ENCODE measurements at regions not wholly inside any gene's neighbourhood (a gene's known extent, or its start where the extent isn't known, plus 50 kb on each side); places are given as distances from the start of the nearest gene placed in this dataset.

DNA sequence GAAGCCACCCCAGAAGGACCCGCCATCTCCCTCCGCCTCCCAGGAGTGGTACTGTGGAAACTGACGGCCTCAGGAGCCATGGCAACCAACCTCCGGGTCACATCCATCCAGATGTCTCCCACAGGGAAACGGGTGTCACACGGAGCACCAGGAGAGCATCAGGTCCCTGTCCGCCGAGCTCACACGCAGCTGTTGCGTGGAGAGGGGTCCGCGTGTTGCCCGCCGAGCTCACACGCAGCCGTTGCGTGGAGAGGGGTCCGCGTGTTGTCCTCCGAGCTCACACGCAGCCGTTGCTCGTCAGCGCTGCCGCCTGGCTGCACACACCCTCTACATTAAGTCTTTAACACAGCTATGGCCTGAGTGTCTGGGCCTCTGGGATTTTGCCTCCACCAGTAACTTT, 311.1 kb upstream of the SHH start:
- H3K4me3 ChIP-seq (replicated peaks in 1 of 2; ENCODE audit: low read depth in 2 of 2, low read length in 2 of 2): no peak overlapping the region
- no peak for DNase-seq (ENCODE audit: low read depth in 2 of 2)
- TF ChIP-seq, protein P1, sequence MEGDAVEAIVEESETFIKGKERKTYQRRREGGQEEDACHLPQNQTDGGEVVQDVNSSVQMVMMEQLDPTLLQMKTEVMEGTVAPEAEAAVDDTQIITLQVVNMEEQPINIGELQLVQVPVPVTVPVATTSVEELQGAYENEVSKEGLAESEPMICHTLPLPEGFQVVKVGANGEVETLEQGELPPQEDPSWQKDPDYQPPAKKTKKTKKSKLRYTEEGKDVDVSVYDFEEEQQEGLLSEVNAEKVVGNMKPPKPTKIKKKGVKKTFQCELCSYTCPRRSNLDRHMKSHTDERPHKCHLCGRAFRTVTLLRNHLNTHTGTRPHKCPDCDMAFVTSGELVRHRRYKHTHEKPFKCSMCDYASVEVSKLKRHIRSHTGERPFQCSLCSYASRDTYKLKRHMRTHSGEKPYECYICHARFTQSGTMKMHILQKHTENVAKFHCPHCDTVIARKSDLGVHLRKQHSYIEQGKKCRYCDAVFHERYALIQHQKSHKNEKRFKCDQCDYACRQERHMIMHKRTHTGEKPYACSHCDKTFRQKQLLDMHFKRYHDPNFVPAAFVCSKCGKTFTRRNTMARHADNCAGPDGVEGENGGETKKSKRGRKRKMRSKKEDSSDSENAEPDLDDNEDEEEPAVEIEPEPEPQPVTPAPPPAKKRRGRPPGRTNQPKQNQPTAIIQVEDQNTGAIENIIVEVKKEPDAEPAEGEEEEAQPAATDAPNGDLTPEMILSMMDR (IDR thresholded peaks at IDR 0.05; ENCODE audit: low read depth, low read length): no peak

DNA sequence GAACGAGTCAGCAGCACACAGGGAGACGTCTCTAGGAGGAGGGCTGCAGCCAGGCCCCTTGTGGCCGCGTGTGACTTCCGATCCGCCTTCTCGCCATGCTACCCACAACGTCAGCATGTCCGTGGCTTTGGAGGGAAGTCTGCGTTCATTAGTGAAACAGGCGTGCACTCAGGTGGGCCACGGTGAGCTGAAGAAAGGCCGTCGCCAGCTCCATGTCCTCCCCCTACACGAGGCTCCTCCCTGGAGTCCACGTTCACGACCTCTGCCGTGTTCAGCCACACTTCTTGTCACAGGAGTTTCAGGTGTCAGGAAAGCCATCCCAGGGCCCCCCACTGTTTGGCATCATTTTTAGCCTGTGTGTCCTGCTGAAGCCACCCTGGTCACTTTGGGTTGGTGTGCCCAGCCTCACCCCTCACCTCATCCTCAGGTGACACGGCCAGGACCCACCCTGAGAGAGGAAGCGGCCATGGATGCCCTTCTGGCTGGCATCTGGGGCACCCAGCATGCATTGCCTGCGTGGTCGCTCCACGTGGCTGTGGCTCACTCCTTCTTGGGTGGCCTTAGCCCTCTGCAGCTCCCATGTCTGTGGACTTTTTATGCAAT, 310.6 kb upstream of the SHH start:
- H3K4me3 ChIP-seq (replicated peaks in 1 of 2; ENCODE audit: low read depth in 2 of 2, low read length in 2 of 2): no peak overlapping the region
- TF ChIP-seq, protein P1 (IDR thresholded peaks at IDR 0.05; ENCODE audit: low read depth, low read length): no peak
- no peak for DNase-seq (ENCODE audit: low read depth in 2 of 2)

DNA sequence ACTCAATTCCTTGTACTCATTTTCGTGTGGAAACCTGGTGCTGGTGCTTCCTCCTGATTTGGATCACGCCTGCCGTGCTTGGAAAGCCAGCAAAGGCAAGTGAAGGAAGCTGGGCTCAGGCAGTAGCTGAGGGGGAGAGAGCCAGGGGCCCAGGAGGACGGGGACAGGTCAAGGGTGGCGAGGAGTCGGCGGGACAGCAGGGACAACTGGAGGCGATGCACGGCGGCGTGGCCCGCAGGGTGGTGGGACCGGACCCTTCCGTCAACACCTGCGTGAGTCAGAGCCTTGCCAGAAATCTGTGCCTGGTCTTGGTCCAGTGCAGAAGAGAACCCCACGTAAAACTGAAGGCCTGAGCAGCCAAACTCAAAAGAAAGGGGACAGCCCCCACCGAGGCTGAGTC, 309.7 kb upstream of the SHH start:
- no peak for DNase-seq (ENCODE audit: low read depth in 2 of 2)
- TF ChIP-seq, protein P1 (IDR thresholded peaks at IDR 0.05; ENCODE audit: low read depth, low read length): no peak
- no peak overlapping the region for H3K4me3 ChIP-seq (replicated peaks in 1 of 2; ENCODE audit: low read depth in 2 of 2, low read length in 2 of 2)

DNA sequence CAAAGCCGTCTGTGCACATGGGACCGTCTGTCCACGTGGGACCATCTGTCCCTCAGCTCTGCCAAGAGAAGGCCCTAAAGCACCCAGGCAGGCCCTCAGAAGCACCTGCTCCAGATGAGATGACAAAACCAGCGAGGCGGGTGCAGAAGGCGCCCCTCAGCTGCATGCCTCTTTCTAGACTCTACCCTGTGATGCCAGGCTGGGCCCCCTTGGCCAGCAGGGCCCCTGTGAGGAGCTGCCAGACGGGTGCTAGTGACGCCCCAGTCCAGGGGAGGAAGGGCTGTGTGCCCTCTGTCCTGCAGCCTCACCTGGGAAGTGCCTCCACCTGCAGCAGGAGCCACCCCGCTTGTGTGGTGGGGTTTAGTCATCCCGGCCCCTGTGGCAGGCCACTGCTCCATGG, 309.2 kb upstream of the SHH start:
- no peak for DNase-seq (ENCODE audit: low read depth in 2 of 2)
- TF ChIP-seq, protein P1 (IDR thresholded peaks at IDR 0.05; ENCODE audit: low read depth, low read length): no peak
- H3K4me3 ChIP-seq (replicated peaks in 1 of 2; ENCODE audit: low read depth in 2 of 2, low read length in 2 of 2): no peak overlapping the region

DNA sequence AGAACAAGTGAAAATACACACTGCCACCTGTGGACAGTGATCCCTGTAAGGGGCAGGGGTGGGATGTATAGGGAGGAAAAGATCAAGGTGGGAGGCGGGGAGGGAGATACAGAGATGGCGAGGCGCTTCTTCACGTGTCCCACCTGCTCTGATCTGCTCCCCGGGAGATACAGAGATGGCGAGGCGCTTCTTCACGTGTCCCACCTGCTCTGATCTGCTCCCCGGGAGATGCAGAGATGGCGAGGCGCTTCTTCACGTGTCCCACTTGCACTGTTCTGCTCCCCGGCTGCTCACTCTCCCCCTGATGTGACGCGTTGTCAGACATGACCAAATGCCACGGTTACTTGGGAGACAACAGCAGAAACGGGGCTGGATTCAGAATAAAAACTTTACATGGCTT, 308.3 kb upstream of the SHH start:
- no peak overlapping the region for H3K4me3 ChIP-seq (replicated peaks in 1 of 2; ENCODE audit: low read depth in 2 of 2, low read length in 2 of 2)
- no peak for DNase-seq (ENCODE audit: low read depth in 2 of 2)
- TF ChIP-seq, protein P1 (IDR thresholded peaks at IDR 0.05; ENCODE audit: low read depth, low read length): no peak

DNA sequence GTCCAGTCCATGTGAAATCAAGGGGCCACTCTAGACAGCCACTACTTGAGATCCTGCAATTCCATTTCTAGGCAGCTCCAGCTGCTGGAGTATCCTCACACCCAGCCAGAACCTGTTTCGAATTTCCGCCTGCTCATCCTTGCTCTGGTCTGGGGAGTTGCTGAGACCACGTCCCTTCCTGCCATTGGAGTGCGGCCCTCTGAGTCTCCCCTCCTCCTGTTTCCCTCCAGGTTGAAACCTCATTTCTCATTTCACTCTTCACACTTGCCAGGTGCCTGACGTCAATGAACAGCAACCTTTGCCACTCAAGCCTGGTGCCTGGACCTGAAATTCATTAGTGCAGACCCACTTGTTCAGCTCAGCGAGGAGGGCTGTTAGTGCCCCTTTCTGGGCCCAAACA, 307.5 kb upstream of the SHH start:
- no peak overlapping the region for H3K4me3 ChIP-seq (replicated peaks in 1 of 2; ENCODE audit: low read depth in 2 of 2, low read length in 2 of 2)
- DNase-seq (ENCODE audit: low read depth in 2 of 2): no peak
- TF ChIP-seq, protein P1 (IDR thresholded peaks at IDR 0.05; ENCODE audit: low read depth, low read length): no peak

DNA sequence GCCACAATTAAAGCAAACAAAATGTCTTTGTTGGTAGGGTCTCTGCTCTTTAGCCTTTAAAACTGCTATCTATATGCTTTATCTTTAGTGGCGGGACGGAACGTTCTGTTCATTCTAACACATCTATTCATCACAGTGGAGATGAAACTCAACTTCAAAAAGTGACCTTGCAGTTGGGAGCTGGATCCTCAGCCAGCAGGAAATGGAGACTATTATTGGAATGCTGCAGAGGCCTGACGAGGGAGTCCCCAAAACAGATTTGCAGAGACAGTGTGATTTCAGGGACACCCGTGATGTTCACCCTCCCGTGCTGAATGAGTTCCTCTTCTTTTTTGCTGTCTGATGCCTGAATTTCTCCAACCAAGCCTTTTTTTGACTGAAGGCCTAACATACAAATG, 306.0 kb upstream of the SHH start:
- no peak for DNase-seq (ENCODE audit: low read depth in 2 of 2)
- H3K4me3 ChIP-seq (replicated peaks in 1 of 2; ENCODE audit: low read depth in 2 of 2, low read length in 2 of 2): no peak overlapping the region
- TF ChIP-seq, protein P1 (IDR thresholded peaks at IDR 0.05; ENCODE audit: low read depth, low read length): no peak
